Upper lobe of left lung (tissue), 4 donors: ENCODE measurements at regions not wholly inside any gene's neighbourhood (a gene's known extent, or its start where the extent isn't known, plus 50 kb on each side); places are given as distances from the start of the nearest gene placed in this dataset.

Experiments used
- EP300 ChIP-seq, 4 donors: sonication (generic); formaldehyde crosslinking; IDR thresholded peaks; one replicate each; pipeline ENCODE4 v1.5.1; 2017; ENCODE audit warnings: antibody characterized with exemption in 4 of 4, control low read depth in 2 of 4
- POLR2A ChIP-seq, 4 donors: fragments of 450-650 bp; IDR thresholded peaks; one replicate each; pipeline ENCODE4 v1.5.1; 2016 to 2017; ENCODE audit warnings: antibody characterized with exemption in 4 of 4, mild to moderate bottlenecking in 2 of 4
- POLR2AphosphoS5 ChIP-seq, 2 donors: sonication (generic); formaldehyde crosslinking; IDR thresholded peaks; one replicate each; pipeline ENCODE4 v1.5.1; 2017; ENCODE audit warnings: antibody characterized with exemption in 2 of 2
- TF ChIP-seq, protein P1 (sequence below), 6 experiments: fragments of 450-650 bp in 4 of 6; fragments of 200-600 bp in 2 of 6; sonication (generic) in 2 of 6; IDR thresholded peaks; one replicate each; pipeline ENCODE4 v1.5.1; 2016 to 2019; ENCODE audit warnings: antibody characterized with exemption in 6 of 6

DNA sequence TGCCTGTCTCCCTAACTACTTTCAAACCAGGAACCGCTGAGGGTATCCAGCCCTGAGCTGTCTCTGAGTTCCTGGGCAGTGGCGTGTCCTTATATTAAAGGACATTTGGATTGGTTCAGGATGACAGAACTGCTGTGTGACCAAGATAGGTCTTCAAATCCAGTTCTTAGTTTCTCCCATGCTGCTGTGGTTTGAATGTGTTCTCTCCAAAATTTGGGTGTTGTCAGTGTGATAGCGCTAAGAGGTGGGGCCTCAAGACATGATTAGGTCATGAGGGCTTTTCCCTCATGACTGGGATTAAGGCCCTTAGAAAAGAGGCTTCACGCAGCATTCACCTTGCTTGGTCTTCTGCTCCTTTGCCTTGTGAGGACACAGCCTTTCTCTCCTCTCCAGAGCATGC lies 376.5 kb upstream of the TPM1 start:
- TF ChIP-seq, protein P1, sequence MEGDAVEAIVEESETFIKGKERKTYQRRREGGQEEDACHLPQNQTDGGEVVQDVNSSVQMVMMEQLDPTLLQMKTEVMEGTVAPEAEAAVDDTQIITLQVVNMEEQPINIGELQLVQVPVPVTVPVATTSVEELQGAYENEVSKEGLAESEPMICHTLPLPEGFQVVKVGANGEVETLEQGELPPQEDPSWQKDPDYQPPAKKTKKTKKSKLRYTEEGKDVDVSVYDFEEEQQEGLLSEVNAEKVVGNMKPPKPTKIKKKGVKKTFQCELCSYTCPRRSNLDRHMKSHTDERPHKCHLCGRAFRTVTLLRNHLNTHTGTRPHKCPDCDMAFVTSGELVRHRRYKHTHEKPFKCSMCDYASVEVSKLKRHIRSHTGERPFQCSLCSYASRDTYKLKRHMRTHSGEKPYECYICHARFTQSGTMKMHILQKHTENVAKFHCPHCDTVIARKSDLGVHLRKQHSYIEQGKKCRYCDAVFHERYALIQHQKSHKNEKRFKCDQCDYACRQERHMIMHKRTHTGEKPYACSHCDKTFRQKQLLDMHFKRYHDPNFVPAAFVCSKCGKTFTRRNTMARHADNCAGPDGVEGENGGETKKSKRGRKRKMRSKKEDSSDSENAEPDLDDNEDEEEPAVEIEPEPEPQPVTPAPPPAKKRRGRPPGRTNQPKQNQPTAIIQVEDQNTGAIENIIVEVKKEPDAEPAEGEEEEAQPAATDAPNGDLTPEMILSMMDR (IDR thresholded peaks at IDR 0.05) = no peak
- TF ChIP-seq POLR2A (IDR thresholded peaks at IDR 0.05) = no peak
- TF ChIP-seq POLR2AphosphoS5 (IDR thresholded peaks at IDR 0.05) = no peak
- no peak for TF ChIP-seq EP300 (IDR thresholded peaks at IDR 0.05)
